ENCODE measurements at regions not wholly inside any gene's neighbourhood (a gene's known extent, or its start where the extent isn't known, plus 50 kb on each side); places are given as distances from the start of the nearest gene placed in this dataset.
"Not testable (repeated sequence)": the region's sequence is repeated elsewhere in the genome, so short reads cannot be mapped to it uniquely, and the experiment has no call there.

DNA sequence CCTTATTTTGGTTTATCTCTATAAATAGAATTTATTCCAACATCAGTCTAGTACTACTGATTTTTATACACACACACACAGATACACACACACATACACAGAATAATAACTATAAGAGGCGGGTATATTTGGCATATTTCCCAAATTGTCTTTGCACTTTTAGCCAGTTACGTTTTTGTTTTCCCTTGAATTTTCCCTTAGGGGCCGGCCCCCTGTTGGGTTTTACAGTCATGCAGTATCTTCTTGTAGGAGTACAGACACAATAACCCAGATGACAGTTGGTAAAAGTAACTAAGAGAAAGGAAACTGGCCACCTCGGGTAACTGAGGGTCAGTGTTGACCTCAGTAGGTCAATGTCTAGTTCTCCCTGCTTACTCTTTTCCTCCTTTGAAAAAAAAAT is 50.9 kb downstream of the DISP1 start:
- DNase-seq, result no peak

GRCh38 chr1:222867316-222867715 is 52.5 kb downstream of the DISP1 start:
- DNase-seq, result no peak

GRCh38 chr1:222876182-222876581 is 61.3 kb downstream of the DISP1 start:
- no peak for DNase-seq

DNA sequence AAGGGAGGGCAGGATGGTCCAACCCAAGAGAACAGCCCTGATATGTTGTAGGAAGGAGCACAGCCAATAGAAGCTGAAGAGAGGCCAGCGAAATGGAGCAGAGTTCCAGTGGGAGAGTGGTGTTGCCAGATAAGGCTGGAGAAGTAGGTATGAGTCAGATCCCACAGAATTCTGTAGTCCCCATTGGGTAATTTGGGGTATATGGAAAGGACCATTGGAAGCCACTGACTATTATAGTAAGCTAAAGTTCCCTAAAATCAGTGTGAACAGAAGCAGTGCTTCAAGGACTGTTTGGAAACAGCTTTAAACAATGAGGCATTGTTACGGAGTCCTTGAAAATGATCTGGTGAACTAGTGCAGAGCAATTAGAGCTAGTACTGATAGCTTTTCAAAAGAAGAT is 63.0 kb downstream of the DISP1 start:
- DNase-seq, result no peak

DNA sequence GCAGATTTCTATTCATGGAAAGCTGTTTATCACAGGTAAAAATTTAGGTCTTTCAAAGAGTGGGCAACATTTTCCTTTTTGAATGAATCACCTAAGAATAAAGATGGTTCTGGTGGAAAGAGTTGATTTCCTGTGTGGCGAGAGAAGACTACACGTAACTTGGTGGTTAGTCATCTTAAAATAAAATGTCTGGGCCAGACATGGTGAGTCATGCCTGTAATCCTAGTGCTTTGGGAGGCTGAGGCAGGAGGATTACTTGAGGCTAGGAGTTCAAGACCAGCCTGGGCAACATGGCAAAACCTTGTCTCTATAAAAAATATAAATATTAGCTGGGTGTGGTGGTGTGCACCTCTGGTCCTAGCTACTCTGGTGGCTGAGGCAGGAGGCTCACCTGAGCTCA is 65.7 kb downstream of the DISP1 start:
- DNase-seq, result no peak

DNA sequence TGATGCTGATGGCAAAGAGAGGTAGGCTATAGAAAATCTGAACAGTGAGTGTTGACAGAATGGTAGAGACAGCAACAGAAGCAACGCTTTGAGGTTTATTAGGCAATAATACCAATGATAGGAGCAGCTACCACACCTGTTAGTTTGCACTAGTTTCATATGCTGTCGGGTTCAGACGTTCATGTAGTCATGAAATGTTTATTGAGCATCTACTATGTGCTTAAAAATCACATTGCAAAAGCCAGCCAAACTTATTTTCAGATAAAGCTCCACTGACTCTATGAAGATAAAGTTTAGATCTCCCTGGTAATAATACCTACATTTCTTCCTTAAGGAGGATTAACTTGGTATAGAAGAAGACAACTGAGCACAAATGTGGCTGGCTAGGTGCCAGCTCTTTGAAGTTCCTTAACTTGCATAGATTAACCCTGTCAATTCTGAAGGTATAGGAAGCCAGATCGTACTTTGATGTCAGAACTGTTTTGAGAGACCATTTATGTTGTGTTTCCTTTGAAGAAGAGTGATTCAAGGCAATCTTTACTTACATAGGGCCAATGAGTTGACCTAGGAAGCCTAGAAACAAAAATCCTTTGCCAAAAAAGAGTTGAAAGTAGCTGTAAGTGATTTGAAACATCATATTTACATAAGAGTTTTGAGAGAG is 71.5 kb downstream of the DISP1 start:
- no peak for DNase-seq

DNA sequence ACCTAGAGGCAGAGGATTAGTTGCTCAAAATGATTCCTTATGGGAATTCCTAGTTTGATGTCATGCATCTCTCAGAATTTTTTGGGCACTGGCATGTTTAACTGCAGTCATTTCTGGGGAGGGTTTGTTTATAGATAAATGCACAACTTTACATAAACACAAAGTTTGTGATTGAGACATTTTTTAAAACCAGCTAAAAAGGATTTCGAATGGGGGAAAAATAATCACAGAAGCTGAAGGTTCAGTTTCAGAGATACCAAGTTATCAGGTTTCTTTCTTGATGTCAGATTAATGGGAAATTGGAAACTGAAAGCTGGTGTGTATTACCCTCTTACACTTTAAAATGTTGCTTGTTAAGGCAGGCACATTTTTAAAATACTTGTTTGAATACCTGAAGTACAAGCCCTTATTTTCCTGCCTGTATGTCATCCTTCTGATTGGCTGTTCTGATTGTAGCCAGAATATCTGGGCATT is 72.1 kb downstream of the DISP1 start:
- no peak for DNase-seq

- no peak for DNase-seq
These were observed 74.6 kb downstream of the DISP1 start for GRCh38 chr1:222889440-222889839.

GRCh38 chr1:222890716-222891115 is 75.9 kb downstream of the DISP1 start:
- no peak for DNase-seq

DNA sequence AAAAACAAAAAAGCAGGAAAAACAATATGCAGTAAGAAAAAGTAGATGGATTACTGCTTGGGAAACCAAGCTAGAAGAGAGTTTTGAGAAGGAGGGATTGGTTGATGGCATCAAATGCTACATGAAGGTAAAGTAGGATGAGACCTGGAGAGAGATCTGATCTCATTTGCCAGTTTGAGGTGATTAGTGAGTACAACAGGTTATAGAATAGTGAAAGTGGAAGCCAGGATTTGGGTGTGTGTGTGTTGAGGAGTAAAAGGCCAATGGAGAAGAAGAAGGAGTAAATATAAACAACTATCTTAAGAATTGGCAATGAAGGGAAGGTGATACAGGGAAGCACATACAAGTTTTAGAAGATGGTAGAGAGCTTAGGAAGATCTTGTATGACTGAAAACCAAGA is 76.7 kb downstream of the DISP1 start:
- no peak for DNase-seq

DNA sequence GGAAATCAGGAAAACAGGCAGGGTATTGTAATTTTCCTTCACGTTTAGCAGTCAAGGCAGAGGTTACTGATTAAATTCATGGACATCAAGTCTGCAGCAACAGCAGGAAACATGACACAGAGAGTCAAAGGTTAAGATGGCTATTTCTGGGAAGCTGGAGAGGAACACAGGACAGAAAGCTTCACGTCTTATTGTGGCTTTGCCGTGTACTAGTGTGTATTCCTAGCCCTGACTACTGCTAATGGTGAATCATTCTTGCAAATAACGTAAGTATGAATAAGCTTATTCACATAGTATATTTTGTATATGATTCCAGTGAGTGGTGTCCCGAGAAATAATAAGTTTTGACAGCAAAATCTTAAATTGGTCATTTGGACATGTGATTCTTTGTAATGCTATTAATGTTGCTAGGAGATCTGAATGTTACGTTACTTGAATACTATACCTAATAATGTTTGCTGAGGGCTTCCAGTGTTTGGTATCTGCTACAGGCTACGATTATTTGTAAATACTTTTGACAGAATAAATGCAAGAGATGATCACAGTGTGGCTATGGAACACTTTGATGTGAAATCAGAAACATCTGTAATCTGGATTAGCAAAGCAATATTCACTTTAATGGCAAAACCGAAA is 77.4 kb downstream of the DISP1 start:
- no peak for DNase-seq

DNA sequence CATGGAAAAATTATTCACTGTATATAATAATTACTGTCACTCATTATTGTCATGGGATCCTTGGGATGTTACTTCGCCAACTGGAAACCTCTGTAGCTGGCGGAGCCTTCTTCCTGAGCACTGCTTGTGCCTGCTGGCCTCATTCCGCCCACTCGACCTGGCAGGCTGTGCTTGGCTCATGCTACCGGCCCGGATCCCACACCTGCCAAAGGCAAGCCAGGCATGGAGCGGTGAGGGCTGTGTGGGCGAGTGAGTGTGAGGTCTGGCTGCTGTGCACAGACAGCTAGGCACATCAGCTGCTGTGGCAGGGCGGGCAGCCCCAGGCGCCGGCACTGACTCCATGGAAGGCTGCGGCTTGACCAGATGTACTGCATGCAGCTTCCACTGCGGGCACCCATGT is 78.4 kb downstream of the DISP1 start:
- no peak for DNase-seq

- no peak for DNase-seq
These were observed 79.5 kb downstream of the DISP1 start for GRCh38 chr1:222894331-222894730.

DNA sequence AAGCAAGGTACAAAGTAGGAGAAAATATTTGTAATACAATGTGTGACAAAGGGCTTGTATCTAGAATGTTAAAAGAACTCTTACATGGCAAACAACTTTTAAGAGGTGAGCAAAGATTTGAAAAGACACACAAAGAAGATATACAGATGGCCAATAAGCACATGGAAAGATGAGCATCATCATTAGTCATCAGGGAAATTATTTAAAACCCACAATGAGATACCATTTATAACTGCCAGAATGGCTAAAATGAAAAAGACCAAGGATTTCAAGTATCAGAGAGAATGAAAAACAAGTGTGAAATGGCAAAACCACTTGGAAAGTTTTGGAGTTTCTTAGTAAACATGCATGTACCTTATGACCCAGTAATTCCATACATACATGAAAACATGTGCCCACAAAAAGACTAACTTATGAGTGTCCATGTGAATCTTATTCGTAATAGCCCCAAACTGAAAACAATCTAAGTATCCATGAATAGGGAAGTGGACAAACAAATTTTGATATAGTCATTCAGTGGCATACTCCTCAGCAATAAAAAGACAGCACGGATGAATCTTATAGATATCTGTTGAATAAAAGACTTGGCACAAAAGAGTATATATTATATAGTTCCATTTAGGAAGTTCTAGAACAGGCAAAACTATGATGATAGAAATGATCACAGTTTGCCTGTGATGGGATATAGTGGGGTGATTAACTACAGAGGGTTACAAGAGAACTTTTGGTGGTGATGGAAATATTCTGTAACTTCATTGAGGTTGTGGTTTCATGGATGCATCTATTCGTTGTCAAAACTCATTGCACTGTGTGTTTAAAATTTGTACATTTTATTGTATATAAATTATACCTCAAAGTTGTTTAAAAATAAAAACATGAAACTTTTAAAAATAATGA is 82.0 kb downstream of the DISP1 start:
- no peak for DNase-seq

GRCh38 chr1:222897527-222898190 is 82.8 kb downstream of the DISP1 start:
- no peak for DNase-seq

DNA sequence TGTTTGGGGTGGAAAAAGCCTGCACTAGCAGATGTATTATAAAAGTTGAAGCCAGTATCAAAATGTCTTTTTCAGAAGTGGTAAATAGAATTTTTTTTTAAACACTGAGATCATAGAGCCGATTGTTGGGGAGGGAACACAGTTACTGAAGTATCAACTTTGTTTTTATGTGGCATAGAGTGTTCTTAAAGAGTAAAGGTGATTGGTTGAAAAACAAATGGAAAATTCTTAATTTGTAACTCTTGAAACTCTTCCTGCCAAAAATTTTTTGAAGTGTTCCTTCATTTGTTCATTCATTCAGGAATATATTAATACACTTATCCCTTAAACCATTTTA is 83.3 kb downstream of the DISP1 start:
- no peak for DNase-seq

DNA sequence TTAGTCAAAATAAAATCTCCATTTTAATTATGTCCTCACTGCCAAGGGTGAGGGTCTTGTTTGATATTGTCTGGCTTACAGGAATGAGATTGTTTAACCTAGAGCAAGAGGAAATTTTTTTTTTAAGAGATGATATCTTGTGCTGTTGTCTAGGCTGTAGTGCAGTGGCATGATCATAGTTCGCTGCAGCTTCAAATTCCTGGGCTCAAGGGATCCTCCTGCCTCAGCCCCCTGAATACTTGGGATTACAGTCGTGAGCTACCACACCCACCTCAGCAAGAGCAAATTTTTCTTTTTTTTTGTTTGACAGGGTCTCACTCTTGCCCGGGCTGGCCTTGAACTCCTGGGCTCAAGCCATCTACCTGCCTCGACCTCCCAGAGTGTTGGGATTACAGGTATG is 84.6 kb downstream of the DISP1 start:
- no peak for DNase-seq

GRCh38 chr1:222904451-222904850 is 89.6 kb downstream of the DISP1 start:
- DNase-seq, result no peak

DNA sequence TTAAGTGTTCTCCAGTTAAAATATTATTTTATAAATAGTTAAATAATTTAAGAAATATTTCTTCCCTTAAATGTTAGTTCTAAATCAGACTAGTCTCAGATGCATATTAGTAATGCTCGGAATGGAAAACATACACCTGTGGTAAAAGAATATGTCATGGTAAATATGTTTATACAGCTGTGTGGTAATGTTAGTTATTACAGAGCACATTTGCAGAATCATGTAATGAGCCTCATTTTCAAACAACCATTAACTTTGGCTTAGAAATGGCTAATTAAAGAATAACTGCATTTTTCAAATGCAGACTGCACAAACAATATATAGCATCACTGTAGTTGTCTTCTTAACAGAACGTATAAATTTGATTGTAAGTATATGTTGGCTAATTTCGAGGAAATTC is 90.3 kb downstream of the DISP1 start:
- DNase-seq, result no peak

DNA sequence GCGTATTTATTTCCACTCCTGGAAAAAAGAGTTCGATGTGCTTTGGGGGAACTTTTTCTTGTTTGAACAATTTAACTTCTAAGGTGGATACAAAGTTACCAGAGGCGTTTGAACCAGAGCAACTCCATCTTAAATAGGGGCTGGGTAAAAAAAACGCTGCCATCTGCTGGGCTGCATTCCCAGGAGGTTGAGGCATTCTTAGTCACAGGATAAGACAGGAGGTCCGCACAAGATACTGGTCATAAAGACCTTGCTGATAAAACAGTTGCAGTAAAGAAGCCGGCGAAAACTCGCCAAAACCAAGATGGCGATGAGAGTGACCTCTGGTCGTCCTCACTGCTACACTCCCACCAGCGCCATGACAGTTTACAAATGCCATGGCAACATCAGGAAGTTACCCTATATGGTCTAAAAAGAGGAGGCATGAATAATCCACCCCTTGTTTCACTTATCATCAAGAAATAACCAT is 91.5 kb downstream of the DISP1 start:
- not testable (repeated sequence) for DNase-seq

- no peak for DNase-seq
These were observed 94.7 kb downstream of the DISP1 start for GRCh38 chr1:222909586-222909985.

DNA sequence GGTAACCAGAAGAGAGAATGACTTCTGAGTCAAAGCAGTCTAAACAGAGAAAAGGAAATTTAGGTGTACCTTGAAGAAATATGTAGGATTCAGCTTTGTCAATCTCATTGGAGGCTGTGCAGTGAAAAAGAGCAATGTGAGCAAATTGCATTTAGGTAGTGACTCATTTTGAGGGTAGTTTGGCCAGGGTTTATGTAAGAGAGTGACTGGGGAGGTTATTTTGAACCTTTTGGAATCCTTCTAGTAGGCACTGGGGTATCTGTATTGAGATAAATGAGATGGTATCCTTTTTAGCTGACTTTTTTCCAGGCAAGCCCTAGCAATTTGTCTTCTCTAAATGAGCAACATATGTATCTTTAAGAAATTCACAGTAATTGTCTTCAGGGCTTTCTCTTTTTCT is 95.9 kb downstream of the DISP1 start:
- DNase-seq, result no peak

DNA sequence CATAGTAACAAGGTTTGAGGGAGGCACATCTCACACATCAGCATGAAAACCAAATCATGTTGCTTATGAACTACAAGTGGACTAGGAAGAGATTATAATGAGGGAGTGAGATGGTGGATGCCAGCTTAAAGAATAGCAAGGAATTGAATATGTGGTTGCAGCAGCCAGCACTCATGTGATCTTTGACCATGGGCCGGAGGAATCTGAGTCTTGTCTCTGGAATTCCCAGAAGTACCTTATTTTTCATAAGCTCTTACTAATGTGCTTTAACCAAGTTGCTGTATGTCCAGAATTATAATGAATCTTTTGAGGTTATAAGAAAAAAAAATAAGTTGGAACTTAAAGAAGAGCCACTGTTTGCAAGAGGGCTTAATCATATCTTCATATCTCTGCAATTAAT is 97.0 kb downstream of the DISP1 start:
- no peak for DNase-seq
